K562 (cell line): ENCODE measurements at regions not wholly inside any gene's neighbourhood (a gene's known extent, or its start where the extent isn't known, plus 50 kb on each side); places are given as distances from the start of the nearest gene placed in this dataset.

ENCODE experiments used
- ATAC-seq: fragments of 200-7000 bp; cut with Tn5 transposase; 3 replicates; pipeline ENCODE4 v1.9.1; 2020; ENCODE audit warnings: moderate library complexity
- BruUV-seq: library from RNA; stranded (reverse); fragments of 400-500 nt; replicated peaks from 2 replicates; lab custom pipeline; 2021; lab: Mats Ljungman, UMichigan
- CTCF ChIA-PET: fragments of 300-600 bp; formaldehyde crosslinking; extraction: SDS; loops from one replicate; lab custom pipeline; 2021; ENCODE audit warnings: low intra/inter-chr PET ratio; lab: Yijun Ruan, JAX
- POLR2A ChIA-PET: fragments of 300-600, 350-650 bp; sonication (Branson Sonifier 250); formaldehyde crosslinking; extraction: SDS; loops from one replicate; lab custom pipeline; 2021; ENCODE audit warnings: antibody characterized with exemption, inconsistent platforms; lab: Yijun Ruan, JAX
- DNase-seq, 4 experiments: peaks; one replicate each; pipeline versions ENCODE4 v3.0.0 to v3.0.0-alpha.2; 2011 to 2018; ENCODE audit warnings: low spot score in 3 of 4, mixed read lengths in 3 of 4; ENCODE audit errors: extremely low read depth in 1 of 4
- FAIRE-seq: peaks from 2 replicates; lab custom pipeline; 2011; peaks lifted over from hg19 to GRCh38; lab: Jason Lieb, UNC
- H2AFZ ChIP-seq: 2 replicates; pipeline ENCODE4 v1.6.0; 2011; ENCODE audit warnings: low read depth, low read length, control low read depth, inconsistent platforms
- H3K27ac ChIP-seq: fragments of 200-600 bp; 3 replicates; pipeline ENCODE4 v1.8.0; 2011; ENCODE audit warnings: low read depth, mild to moderate bottlenecking, control low read depth, inconsistent platforms, low read length, moderate library complexity, mixed read lengths; ENCODE audit errors: extremely low read depth
- H3K27me3 ChIP-seq, 2 experiments: fragments of 300-600 bp in 1 of 2; 2 replicates in 1 of 2; 3 replicates in 1 of 2; pipeline versions ENCODE4 v1.6.0 to v1.8.0; 2011; ENCODE audit warnings: inconsistent platforms in 2 of 2, low read length in 2 of 2, mild to moderate bottlenecking in 1 of 2, mixed read lengths in 1 of 2, moderate library complexity in 1 of 2; ENCODE audit not compliant: control insufficient read depth in 2 of 2, insufficient read depth in 2 of 2
- H3K36me3 ChIP-seq: fragments of 300-600 bp; 3 replicates; pipeline ENCODE4 v1.8.0; 2011; ENCODE audit warnings: mild to moderate bottlenecking, low read length, inconsistent platforms; ENCODE audit not compliant: control insufficient read depth, insufficient read depth
- H3K4me1 ChIP-seq, 2 experiments: fragments of 200-600 bp in 1 of 2; replicated peaks in 1 of 2; 2 replicates in 1 of 2; 3 replicates in 1 of 2; pipeline versions ENCODE4 v1.5.1 to v1.8.0; 2011; ENCODE audit warnings: inconsistent platforms in 2 of 2, low read length in 2 of 2, mild to moderate bottlenecking in 1 of 2, mixed read lengths in 1 of 2, moderate library complexity in 1 of 2; ENCODE audit not compliant: control insufficient read depth in 2 of 2, insufficient read depth in 2 of 2
- H3K4me2 ChIP-seq: 2 replicates; pipeline ENCODE4 v1.6.1; 2011; ENCODE audit warnings: low read length, control low read depth, inconsistent platforms, mixed read lengths; ENCODE audit not compliant: insufficient read depth
- H3K4me3 ChIP-seq: fragments of 200-600 bp; sonication (generic), shearing (Covaris generic); 2 replicates; pipeline ENCODE4 v1.5.1; 2016; ENCODE audit warnings: control low read depth, inconsistent platforms
- H3K79me2 ChIP-seq: fragments of 200-600 bp; 3 replicates; pipeline ENCODE4 v1.8.0; 2011; ENCODE audit warnings: low read length, inconsistent platforms; ENCODE audit not compliant: control insufficient read depth, insufficient read depth
- H3K9ac ChIP-seq, 2 experiments: 2 replicates each; pipeline versions ENCODE4 v1.6.0 to v1.6.1; 2011; ENCODE audit warnings: low read depth in 2 of 2, low read length in 2 of 2, control low read depth in 1 of 2, inconsistent platforms in 1 of 2, mild to moderate bottlenecking in 1 of 2, mixed read lengths in 1 of 2; ENCODE audit not compliant: insufficient read depth in 1 of 2
- H3K9me1 ChIP-seq: one replicate; pipeline ENCODE4 v1.6.0; 2011; ENCODE audit warnings: inconsistent platforms, mild to moderate bottlenecking, low read length, moderate library complexity; ENCODE audit not compliant: control insufficient read depth, insufficient read depth
- H3K9me3 ChIP-seq: replicated peaks from 2 replicates; pipeline ENCODE4 v1.5.1; 2011; ENCODE audit warnings: low read depth, low read length, inconsistent platforms; ENCODE audit not compliant: control insufficient read depth, insufficient read depth
- H4K20me1 ChIP-seq: replicated peaks from 2 replicates; pipeline ENCODE4 v1.6.1; 2011; ENCODE audit warnings: low read length, inconsistent platforms, mixed read lengths; ENCODE audit not compliant: control insufficient read depth, insufficient read depth
- DIDO1 ChIP-seq: fragments of 450-650 bp; IDR thresholded peaks from 2 replicates; pipeline ENCODE4 v1.6.1; 2016; ENCODE audit warnings: low read depth, missing biosample characterization, missing genetic modification characterization
- FOXM1 ChIP-seq, 2 experiments: fragments of 450-650 bp in 1 of 2; sonication (generic) in 1 of 2; formaldehyde crosslinking in 1 of 2; IDR thresholded peaks; 2 replicates each; pipeline versions ENCODE4 v1.6.1 to v1.9.0; 2017 to 2022; ENCODE audit warnings: low read depth in 2 of 2, mild to moderate bottlenecking in 2 of 2, missing genetic modification reagents in 1 of 2, moderate library complexity in 1 of 2
- KDM5B ChIP-seq: fragments of 200-600 bp; sonication (generic); IDR thresholded peaks from 2 replicates; pipeline ENCODE4 v1.6.1; 2012; ENCODE audit warnings: low read depth, mild to moderate bottlenecking, moderate library complexity, low read length, control low read depth, inconsistent platforms; ENCODE audit not compliant: insufficient replicate concordance
- MAFF ChIP-seq: IDR thresholded peaks from 2 replicates; pipeline ENCODE4 v1.6.1; 2012; ENCODE audit warnings: low read length, improper control_type of control experiment
- RAD51 ChIP-seq: fragments of 450-650 bp; IDR thresholded peaks from 2 replicates; pipeline ENCODE4 v1.7.1; 2016; ENCODE audit warnings: low read depth, mild to moderate bottlenecking, borderline replicate concordance
- TAF1 ChIP-seq: IDR thresholded peaks from 2 replicates; pipeline ENCODE4 v1.6.1; 2011; ENCODE audit warnings: mild to moderate bottlenecking, low read length, moderate library complexity; ENCODE audit not compliant: insufficient read depth, control insufficient read depth, severe bottlenecking; ENCODE audit errors: extremely low read depth
- TEAD4 ChIP-seq, 2 experiments: sonication (generic) in 1 of 2; formaldehyde crosslinking in 1 of 2; IDR thresholded peaks; 2 replicates each; pipeline versions ENCODE4 v1.6.1 to v1.8.0; 2012 to 2022; ENCODE audit warnings: borderline replicate concordance in 1 of 2, inconsistent platforms in 1 of 2, low read length in 1 of 2, mild to moderate bottlenecking in 1 of 2, missing genetic modification reagents in 1 of 2
- ZNF124 ChIP-seq: sonication (generic); formaldehyde crosslinking; IDR thresholded peaks from 2 replicates; pipeline ENCODE4 v1.8.1; 2022; ENCODE audit warnings: missing genetic modification reagents
- ZNF316 ChIP-seq: fragments of 450-650 bp; IDR thresholded peaks from 2 replicates; pipeline ENCODE4 v1.6.1; 2016
- ZNF431 ChIP-seq: sonication (generic); formaldehyde crosslinking; IDR thresholded peaks from 2 replicates; pipeline ENCODE4 v1.8.0; 2022; ENCODE audit warnings: mild to moderate bottlenecking, missing genetic modification reagents
- WGBS: fragments of 100-300 bp; shearing (Covaris generic); methylation state at CpG from one replicate; pipeline ENCODE4 v1.1.6; 2016; ENCODE audit warnings: low coverage, mixed read lengths; ENCODE audit not compliant: insufficient coverage; ENCODE audit errors: missing lambda C conversion rate; 5-methylcytosine and 5-hydroxymethylcytosine counted together
- in situ Hi-C: fragments of 300-500 bp; cut with MboI; formaldehyde crosslinking; loops from 4 replicates; pipeline ENCODE4 v1.15.0; 2018; ENCODE audit warnings: inconsistent platforms, mixed read lengths
- intact Hi-C: fragments of 100-400 bp; cut with micrococcal nuclease; formaldehyde crosslinking; loops from 2 replicates; pipeline ENCODE4 v1.14.2; 2022
- TF ChIP-seq, protein P1 (sequence below): fragments of 250-450 bp; sonication (Bioruptor Pico); IDR thresholded peaks from 2 replicates; pipeline ENCODE4 v1.4.0; 2020; ENCODE audit warnings: mild to moderate bottlenecking

- CTCF ChIA-PET, result no interaction called here
- DNase-seq (no peak), FAIRE-seq (no peak), ATAC-seq (no peak)
- H3K9ac ChIP-seq, result no peak overlapping the region
- H3K9me1 ChIP-seq, result no peaks in the 10 kb centered on the region
- POLR2A ChIA-PET, result no interaction called here
- intact Hi-C loops, result no loop called here
- BruUV-seq, result no TSS peak
- no peaks in the 10 kb centered on the region for H3K36me3 ChIP-seq
- H3K79me2 ChIP-seq, result no peaks in the 10 kb centered on the region
- no peaks in the 10 kb centered on the region for H3K4me1 ChIP-seq
- H2AFZ ChIP-seq, result no peak overlapping the region
- TF ChIP-seq ZNF431 (CRISPR knock-in tag) (no peak), ZNF316 (peak; percentile 58), KDM5B (no peak), TAF1 (no peak), FOXM1 (IDR thresholded peaks at IDR 0.05; ENCODE audit: low read depth) (no peak), FOXM1 (CRISPR knock-in tag; IDR thresholded peaks at IDR 0.05; ENCODE audit: low read depth) (no peak), TEAD4 (IDR thresholded peaks at IDR 0.05; ENCODE audit: low read length) (no peak), TEAD4 (CRISPR knock-in tag; IDR thresholded peaks at IDR 0.05; ENCODE audit: borderline replicate concordance) (no peak), RAD51 (no peak), MAFF (0 out of 2 replicates have a peak, but pooled peaks have one; percentile 4), ZNF124 (no peak), DIDO1 (tag) (no peak)
- TF ChIP-seq, protein P1, sequence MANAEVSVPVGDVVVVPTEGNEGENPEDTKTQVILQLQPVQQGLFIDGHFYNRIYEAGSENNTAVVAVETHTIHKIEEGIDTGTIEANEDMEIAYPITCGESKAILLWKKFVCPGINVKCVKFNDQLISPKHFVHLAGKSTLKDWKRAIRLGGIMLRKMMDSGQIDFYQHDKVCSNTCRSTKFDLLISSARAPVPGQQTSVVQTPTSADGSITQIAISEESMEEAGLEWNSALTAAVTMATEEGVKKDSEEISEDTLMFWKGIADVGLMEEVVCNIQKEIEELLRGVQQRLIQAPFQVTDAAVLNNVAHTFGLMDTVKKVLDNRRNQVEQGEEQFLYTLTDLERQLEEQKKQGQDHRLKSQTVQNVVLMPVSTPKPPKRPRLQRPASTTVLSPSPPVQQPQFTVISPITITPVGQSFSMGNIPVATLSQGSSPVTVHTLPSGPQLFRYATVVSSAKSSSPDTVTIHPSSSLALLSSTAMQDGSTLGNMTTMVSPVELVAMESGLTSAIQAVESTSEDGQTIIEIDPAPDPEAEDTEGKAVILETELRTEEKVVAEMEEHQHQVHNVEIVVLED (CRISPR knock-in tag), result no peak
- 10% methylated on average over 2 of the region's 2 CpGs for WGBS
- no peak overlapping the region for H3K27ac ChIP-seq
- H3K27me3 ChIP-seq, result peaks cover 0 to under 1% of the 10 kb centered on the region in 2 experiments; a peak in 1 of 5 replicates
- H3K4me2 ChIP-seq, result no peak overlapping the region
- H3K9me3 ChIP-seq, result no peaks in the 10 kb centered on the region
- no peaks in the 10 kb centered on the region for H4K20me1 ChIP-seq
- in situ Hi-C loops, result no loop called here
- H3K4me3 ChIP-seq, result no peak overlapping the region
Observed at GRCh38 chr4:126250006-126250405, 935.3 kb downstream of the FAT4 start.
